ENCODE measurements at regions not wholly inside any gene's neighbourhood (a gene's known extent, or its start where the extent isn't known, plus 50 kb on each side); places are given as distances from the start of the nearest gene placed in this dataset.
A peak's percentile ranks its signal among the peaks of the same experiment; 100 is the strongest.
"Not testable (repeated sequence)": the region's sequence is repeated elsewhere in the genome, so short reads cannot be mapped to it uniquely, and the experiment has no call there.

GRCh38 chr7:29619111-29619510, 55.5 kb downstream of the PRR15 start:
- no peak for DNase-seq

GRCh38 chr7:29619848-29620555, 56.4 kb downstream of the PRR15 start:
- no peak for DNase-seq

DNA sequence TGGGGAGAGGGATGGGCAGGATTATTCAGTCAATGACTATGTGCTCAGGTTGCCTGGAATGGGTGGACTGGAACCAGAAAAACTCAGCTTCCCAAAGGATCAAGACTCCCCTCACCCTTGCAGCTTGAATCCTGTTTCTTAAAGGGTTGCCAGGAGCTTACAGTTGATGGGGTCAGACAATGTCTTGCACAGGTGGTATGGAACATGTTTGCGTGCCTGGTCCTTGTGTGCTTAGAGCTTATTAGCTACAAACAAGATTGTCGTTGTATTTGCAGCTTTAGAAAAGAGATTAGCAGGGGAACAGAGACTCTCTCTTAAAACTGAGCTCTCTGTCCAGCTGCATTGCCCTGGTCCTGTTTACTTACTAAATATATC, 56.9 kb downstream of the PRR15 start:
- no peak for DNase-seq

DNA sequence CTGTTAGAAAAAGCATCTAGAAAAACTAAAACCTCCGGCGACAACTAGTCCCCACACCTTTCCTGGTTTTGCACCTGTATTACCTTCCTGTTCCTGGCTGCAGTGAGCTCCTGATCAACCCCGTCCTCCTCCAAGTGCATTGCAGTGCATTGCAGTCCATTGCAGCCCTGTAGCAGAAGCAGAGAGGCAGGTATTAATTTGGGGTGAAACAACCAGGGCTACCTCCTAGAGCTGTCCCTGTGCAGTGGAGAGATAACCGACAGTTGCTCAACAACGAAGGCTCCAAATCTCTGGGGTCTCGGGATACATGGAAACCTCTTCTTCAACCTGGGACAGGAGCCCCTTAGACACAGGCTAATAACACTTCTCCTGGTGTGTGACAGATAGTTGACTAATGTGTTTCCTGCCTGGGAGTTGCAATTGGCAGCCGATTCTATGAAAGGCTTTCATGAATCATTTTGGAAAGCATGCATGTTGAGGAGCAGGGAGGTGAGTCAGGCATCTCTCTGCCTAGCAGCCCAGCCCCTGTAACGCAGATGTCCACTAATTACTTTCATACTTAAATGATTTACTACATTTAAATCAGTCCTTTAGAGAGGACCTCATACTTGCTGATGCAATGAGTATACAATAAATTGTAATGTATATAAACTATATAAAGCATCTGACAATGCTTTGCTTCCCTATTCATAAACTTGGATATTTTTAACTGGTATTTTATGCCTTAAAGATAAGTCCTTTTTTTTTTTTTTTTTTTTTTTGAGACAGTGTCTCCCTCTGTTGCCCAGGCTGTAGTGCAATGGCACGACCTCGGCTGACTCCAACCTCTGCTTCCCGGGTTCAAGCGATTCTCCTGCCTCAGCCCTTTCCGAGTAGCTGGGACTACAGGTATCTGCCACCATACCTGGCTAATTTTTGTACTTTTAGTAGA, 59.0 kb downstream of the PRR15 start:
- DNase-seq, result no peak

DNA sequence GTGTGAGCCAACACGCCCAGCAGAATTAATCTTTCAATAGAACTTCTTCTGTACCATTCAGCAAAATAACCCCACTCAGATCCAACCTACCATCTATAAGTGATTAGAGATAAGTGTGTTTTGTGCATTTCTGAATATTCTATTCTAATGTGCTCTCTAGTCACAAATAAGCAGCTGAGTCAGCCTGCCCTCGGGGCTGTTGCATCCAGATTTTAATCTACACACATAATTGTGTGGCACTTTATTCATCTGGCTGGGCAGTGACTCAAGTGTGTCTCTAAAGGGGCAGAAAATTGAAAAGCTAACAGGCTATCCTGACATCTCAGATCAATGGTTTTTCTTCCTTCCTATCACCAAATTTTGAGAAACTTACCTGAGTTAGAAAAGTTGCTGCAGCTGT, 60.3 kb downstream of the PRR15 start:
- DNase-seq, result no peak

- DNase-seq, result no peak
These were observed 63.1 kb downstream of the PRR15 start for GRCh38 chr7:29626730-29627129.

- DNase-seq, result no peak
These were observed 64.0 kb downstream of the PRR15 start for GRCh38 chr7:29627631-29628030.

GRCh38 chr7:29629507-29629906, 65.9 kb downstream of the PRR15 start:
- DNase-seq, result no peak

DNA sequence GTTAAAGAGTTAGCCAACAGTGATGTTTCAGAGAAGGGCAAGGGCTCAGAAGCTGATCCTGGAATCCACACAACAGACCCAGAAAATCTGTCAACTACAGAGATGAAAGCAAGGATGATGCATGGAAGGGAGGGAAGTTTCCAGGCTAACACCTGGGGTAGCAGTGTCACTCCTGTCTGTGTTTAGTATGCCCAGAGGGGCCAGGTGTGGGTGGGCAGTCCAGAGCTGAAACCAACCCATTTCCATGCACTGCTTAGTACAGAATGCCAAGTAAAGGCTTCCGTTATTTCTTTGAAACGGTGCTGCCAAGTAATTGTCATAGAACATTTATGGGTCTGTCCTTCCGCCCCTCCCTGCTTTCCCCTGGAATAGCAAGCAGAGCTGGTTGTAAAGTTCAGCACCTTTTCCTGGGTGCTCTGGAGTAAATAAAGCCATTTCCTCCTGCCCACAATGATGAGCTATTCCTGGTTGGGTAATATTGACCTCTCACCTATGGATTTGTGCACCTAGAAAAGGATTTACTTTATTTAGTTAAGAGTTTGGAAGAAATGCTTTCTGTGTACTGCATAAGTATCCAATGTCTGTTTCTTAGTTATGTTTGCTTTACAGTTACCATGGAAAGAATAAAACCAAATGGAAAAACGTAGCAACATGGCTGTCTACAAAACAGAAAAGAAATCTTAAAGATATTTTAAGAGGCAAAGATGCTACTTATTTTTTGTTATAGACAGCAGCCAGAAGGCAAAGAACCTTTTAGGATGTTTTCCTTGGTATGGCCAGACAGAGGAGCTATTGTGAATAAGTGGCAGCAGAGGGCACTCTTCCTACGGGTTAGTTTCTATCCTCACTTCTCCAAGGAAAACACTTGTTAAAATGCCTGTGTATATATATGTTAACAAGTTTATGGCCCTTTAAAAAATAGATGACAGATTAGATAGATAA, 71.7 kb downstream of the PRR15 start:
- DNase-seq, result peak; percentile 34

GRCh38 chr7:29636009-29636351, 72.3 kb downstream of the PRR15 start:
- no peak for DNase-seq

DNA sequence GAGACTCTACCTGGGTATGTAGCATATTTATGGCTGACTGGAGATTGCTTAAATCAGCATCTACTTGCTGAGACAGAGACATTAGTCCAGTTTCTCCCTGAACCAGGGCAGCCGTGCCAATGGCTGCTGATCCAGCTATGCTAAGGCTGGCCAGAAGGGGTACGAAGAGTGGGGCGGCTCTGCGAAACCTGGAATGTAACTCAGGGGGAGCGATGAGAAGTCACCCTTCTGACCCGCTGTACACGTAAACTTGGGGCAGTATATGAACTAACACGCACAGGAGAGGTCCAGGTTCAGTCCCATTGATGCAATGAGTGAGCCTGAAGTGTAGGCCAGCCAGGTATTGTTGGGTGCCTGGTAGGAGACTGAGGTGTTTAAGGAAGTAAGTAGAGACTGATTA, 73.7 kb downstream of the PRR15 start:
- no peak for DNase-seq

- DNase-seq, result not testable (repeated sequence)
These were observed 75.2 kb downstream of the PRR15 start for GRCh38 chr7:29638841-29639240.

DNA sequence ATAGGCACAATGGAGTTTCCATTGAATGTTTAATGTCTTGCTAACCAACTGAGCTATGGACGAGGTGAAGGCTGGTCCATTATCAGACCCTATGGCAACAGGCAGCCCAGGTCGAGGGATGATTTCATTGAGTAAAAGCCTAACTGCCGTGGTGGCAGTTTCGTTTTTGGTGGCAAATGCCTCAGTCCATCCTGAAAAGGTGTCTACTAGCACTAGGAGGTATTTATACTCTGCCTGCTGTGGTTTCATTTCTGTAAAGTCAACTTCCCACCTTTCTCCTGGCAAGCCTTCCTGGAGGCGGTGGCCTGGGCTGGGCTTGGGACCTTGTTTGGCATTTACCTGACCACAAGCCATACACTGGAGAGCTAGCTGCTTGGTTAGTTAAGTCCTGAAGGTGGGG, 75.8 kb downstream of the PRR15 start:
- no peak for DNase-seq

DNA sequence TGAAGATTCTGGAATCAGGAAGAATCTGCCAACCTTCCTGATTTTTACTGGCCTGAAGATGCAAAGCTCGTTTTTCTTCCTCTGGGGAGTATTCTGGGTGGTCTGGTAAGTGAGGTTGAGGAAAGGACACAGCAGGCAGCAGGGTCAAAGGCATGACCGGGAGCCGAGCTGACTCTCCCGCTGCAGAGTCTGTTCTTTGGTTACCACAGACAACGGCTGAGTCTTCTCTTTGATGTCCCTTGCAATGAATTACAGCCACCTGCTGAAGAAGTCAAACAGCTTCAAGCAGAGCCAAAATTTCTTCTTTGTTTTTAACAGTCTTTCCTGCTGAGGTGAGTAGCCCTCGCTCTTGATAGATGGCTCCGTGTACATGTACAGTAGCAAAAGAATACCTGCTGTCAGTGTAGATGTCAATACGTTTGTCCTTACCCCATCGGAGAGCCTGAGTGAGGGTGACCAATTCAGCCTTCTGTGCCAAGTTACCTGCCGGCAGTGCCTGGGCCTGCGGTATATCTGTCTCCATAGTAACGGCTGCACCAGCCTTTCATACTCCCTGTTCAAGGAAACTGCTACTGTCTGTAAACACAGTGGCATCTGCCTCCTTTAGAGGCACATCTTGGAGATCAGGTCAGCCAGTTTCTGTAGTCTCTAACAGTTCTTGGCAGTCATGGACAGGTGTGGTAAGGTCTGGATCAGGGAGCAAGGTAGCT, 76.4 kb downstream of the PRR15 start:
- peak; percentile 50 for DNase-seq

- DNase-seq, result no peak
These were observed 78.0 kb downstream of the PRR15 start for GRCh38 chr7:29641651-29642050.

- DNase-seq, result no peak
These were observed 79.0 kb downstream of the PRR15 start for GRCh38 chr7:29642494-29643155.

DNA sequence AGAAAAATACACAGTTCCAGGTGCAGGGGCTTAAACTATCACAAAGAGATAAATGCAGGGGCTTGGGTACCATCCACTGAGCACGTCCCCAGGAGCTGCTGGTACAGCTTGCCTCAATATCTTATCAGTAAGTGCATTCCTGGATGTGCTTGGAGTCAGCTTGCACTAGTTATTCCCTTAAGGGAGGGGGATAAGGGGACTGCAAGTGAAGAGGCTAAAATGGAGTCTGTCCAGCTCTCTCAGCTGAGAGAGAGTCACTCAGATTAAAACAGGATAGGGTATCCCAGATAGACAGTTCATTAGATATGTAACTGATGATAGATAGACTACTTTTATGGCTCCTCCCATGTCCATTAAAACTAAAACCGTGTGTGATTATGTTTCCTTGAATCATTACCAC, 82.5 kb downstream of the PRR15 start:
- not testable (repeated sequence) for DNase-seq

DNA sequence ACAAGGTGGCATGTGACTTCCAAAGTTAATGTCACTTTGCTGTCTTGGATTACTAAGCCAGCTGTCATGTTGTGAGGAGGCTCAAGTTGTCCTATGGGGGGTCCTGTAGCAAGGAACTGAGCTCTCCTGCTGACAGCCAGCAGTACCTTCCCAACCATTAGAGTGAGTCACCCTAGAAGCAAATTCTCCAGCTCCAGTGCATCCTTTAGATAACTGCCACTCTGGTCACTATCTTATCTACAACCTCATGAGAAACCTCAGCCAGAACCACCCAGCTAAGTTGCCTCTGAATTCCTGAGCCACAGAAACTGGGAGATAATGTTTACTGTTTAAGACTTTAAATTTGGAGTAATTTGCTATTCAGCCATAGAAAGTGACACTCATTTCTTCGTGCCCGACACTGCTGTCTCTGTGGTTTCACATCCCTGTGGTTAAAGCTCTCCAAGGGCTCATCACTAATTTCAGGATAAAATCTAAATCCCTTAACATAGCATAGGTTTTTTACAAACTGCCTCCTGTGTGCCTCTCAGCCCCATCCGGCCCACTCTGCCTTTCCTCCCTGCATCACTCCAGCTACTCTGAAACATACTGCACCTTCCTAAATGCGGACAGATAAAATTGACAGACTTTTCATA, 83.5 kb downstream of the PRR15 start:
- DNase-seq, result no peak

DNA sequence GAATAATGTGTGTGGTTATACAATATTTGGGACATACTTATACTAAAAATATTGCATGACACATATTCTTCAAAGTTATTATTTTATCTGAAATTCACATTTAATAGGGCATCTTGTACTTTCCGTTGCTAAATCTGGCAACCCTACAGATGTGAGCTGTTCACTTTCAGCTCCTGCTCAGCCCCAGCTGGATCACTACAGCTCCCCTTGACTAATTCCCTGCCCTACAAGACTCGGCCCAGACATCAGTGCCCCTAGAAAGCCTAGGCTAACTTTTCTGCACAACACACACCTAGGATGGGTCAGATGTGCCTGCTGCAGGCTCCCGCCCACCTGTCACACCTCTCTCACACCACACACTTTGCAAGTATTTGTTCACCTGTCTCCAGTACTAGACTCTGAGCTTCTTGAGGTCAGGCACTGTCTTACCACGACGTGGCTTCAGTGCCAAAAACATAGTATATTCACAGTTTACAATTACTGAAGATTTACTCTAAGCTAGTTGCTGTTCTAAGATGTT, 84.1 kb downstream of the PRR15 start:
- not testable (repeated sequence) for DNase-seq

DNA sequence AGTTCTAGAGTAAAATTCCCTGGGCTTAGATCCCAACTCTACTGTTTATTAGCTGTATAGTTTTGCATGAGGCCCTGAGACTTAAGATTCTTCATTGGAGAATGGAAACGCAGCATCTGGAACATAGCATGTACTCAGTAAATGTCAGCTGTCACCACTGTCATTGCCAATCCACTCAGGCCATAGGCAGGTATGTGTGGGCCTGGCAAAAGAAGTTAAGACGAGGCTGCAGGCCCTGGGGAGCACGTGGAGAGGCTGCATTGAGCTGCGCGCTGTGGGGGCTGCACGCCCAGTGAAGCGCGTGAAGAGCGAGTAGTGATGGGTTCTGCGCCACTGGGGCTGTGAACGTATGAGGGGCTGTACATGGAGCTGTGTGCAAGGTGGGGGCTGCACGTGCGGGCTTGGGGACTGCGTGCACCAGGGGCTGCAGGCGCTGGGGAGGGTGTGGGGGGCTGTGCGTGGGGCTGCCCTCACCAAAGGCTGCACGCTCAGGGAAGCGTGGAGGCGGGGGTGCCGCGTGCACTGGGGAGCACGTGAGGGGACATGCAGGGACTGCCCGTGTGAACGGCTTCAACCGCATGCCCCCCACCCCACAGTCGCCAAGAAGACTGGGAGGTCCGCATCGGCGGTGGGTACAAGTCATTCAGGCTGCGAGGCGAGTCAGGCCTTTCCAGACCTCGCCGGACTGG, 85.5 kb downstream of the PRR15 start:
- no peak for DNase-seq

DNA sequence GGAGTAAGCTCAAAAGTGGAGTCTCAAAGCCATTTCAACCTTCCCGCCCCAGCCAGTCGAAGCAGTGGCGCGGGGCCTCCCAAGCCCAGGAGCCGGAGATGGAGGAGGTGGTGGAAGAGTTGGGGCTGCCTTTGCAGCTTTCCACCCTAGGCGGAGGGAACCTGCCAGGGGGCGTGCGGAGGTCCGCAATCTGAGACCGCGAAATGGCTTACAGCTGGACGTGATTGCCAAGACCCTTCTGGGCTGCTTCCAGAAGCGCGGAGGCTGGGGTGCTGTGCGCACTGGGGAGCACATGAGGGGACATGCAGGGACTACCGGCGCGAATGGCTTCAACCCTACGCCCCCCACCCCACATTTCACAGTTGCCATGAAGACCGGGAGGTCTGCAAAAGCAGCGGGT, 86.2 kb downstream of the PRR15 start:
- DNase-seq, result no peak
